Cardiac muscle cell (in vitro differentiated cells and primary cell): ENCODE measurements at regions not wholly inside any gene's neighbourhood (a gene's known extent, or its start where the extent isn't known, plus 50 kb on each side); places are given as distances from the start of the nearest gene placed in this dataset.

Experiments
- DNase-seq, 2 donors: peaks; one replicate each; pipeline versions ENCODE4 v3.0.0 to v3.0.0-alpha.2; 2010 to 2017; ENCODE audit warnings: low read depth in 1 of 2, low spot score in 1 of 2
- H3K27ac ChIP-seq: fragments of 200-600 bp; sonication (generic); 2 replicates; pipeline ENCODE4 v1.5.1; 2016
- H3K27me3 ChIP-seq: fragments of 200-600 bp; sonication (generic); 2 replicates; pipeline ENCODE4 v1.6.0; 2016; ENCODE audit warnings: control low read depth
- H3K36me3 ChIP-seq: fragments of 200-600 bp; sonication (generic); 2 replicates; pipeline ENCODE4 v1.5.1; 2016; ENCODE audit warnings: control low read depth
- H3K4me1 ChIP-seq: fragments of 200-600 bp; sonication (generic); 2 replicates; pipeline ENCODE4 v1.8.1; 2017; ENCODE audit warnings: low read depth, mild to moderate bottlenecking, mixed run types
- H3K4me3 ChIP-seq: fragments of 200-600 bp; sonication (generic); 2 replicates; pipeline ENCODE4 v1.5.1; 2016; ENCODE audit warnings: mild to moderate bottlenecking
- H3K9me3 ChIP-seq: fragments of 200-600 bp; sonication (generic); 2 replicates; pipeline ENCODE4 v1.5.1; 2017; ENCODE audit warnings: low read depth, mild to moderate bottlenecking, control low read depth
- TF ChIP-seq, protein P1 (sequence below): IDR thresholded peaks from 2 replicates; pipeline ENCODE4 v1.5.1; 2012; ENCODE audit warnings: low read depth, mild to moderate bottlenecking, low read length

DNA sequence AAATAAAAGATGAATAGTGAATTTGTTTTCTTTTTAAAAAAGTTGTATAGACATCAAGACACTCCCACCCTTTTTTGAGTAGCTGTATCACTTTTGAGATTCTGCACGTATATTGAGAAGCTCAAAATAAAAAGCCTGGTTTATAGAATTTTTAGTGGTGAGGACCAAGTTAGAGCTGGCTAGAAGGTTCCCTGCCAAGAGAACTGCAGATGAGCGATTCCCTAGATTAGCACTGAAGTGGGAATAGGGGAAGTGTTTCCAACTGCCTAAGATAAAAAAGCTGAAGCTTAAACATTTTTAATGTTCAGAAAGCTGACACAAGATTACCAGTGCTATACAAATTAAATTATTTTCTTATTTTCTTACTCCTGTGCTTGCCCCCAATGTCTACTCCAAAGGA, 135.7 kb upstream of the TMEM229A start:
- no peaks in the 10 kb centered on the region for H3K36me3 ChIP-seq
- H3K4me3 ChIP-seq, result no peak overlapping the region
- no peaks in the 10 kb centered on the region for H3K4me1 ChIP-seq
- no peak for DNase-seq
- H3K27ac ChIP-seq, result no peak overlapping the region
- TF ChIP-seq, protein P1, sequence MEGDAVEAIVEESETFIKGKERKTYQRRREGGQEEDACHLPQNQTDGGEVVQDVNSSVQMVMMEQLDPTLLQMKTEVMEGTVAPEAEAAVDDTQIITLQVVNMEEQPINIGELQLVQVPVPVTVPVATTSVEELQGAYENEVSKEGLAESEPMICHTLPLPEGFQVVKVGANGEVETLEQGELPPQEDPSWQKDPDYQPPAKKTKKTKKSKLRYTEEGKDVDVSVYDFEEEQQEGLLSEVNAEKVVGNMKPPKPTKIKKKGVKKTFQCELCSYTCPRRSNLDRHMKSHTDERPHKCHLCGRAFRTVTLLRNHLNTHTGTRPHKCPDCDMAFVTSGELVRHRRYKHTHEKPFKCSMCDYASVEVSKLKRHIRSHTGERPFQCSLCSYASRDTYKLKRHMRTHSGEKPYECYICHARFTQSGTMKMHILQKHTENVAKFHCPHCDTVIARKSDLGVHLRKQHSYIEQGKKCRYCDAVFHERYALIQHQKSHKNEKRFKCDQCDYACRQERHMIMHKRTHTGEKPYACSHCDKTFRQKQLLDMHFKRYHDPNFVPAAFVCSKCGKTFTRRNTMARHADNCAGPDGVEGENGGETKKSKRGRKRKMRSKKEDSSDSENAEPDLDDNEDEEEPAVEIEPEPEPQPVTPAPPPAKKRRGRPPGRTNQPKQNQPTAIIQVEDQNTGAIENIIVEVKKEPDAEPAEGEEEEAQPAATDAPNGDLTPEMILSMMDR, result no peak
- no peaks in the 10 kb centered on the region for H3K27me3 ChIP-seq
- H3K9me3 ChIP-seq, result no peaks in the 10 kb centered on the region

DNA sequence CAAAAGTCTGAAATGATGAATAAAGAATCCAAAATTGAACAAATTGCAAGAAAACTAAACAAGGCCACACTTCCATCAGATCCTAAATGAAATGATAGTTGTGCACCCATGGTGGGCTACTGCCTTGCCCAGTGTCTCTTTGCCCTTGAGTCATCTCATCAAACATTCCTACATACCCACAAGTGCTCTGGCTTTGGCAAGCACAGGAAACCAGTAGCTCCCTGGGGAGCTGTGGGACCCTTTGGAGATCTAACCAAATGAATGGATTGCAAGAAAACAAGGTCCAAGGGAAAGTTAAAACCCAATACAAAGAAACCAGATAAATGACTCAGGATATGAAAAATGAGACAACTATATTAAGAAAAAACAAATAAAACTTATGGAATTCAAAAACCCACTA, 129.8 kb upstream of the TMEM229A start:
- DNase-seq, result peak in 1 of 2 donors; percentile 33
- Histone ChIP-seq H3K9me3 (no peaks in the 10 kb centered on the region), H3K4me3 (no peak overlapping the region), H3K27ac (no peak overlapping the region), H3K4me1 (no peaks in the 10 kb centered on the region), H3K27me3 (no peaks in the 10 kb centered on the region), H3K36me3 (no peaks in the 10 kb centered on the region)
- TF ChIP-seq, protein P1, result no peak

DNA sequence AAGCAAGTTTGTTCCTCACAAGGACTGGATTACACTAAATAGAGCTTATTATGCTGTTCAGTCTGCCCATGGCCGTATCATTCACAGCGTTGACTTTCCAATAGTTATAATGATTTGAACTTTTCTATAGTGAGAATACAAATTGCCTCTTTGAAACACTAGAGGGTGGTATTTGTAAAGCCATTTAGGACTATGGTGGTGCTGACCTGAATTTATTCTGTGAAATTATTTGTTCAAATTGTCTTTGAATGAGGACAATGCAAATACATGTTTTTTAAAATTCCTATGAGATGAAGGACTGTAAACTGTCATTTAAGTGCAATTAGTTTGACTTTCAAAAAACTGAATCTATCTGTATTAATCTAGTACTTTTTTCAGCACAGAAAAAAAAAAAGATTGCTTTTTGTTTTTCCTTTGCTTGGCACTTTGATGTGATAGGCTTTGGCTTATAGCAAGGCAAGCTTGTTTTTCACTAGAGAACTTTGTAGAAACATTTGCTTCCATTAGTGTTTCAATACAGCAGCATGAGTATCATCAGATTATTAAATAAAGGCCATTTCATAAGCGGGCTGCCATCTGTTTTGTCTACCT, 122.7 kb upstream of the TMEM229A start:
- Histone ChIP-seq H3K9me3 (no peaks in the 10 kb centered on the region), H3K4me3 (no peak overlapping the region), H3K36me3 (no peaks in the 10 kb centered on the region), H3K4me1 (no peaks in the 10 kb centered on the region), H3K27me3 (no peaks in the 10 kb centered on the region), H3K27ac (no peak overlapping the region)
- TF ChIP-seq, protein P1, result peak; percentile 51
- peak; percentile 46 to 55 for DNase-seq

DNA sequence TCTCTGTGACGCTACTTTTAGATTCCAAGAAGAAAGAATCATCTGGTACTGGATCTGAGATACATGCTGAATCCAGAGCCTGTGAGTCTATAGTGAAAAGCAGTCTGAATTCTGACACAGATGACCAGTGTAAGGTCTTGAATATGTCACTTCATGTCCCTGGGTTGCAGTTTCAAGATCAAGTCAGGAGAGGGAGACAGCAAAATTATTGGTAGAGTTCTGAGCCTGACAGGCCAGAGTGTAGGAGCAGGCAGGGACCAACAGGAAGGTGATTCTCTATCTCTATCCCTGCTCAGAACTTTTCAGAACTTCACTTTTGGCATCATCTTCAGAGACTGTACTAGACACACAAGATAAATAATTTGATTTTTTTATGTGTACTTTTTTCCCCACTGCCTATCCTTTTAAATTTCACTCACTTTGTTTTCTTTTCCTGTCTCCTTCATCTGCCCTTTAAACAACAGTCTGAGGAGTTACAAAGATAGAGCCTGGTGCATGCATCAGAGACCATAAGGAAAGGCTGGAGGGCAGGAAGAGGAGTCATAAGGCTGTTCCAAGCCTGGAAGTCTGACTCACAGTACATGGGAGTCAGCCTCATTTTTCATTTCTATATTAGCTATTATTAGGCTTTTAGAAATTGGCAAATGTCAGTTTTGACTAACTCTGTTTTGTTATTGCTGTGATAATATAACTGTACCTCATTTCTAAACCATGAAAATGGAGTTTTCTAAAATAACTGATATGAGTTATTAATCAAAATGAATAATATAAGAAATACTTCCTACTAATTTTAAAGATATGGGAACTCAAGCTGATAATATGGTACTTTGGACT, 120.2 kb upstream of the TMEM229A start:
- Histone ChIP-seq H3K9me3 (no peaks in the 10 kb centered on the region), H3K4me3 (no peak overlapping the region), H3K36me3 (no peaks in the 10 kb centered on the region), H3K27me3 (no peaks in the 10 kb centered on the region), H3K4me1 (no peaks in the 10 kb centered on the region), H3K27ac (no peak overlapping the region)
- DNase-seq, result peak; percentile 59 to 64
- TF ChIP-seq, protein P1, result peak; percentile 32

DNA sequence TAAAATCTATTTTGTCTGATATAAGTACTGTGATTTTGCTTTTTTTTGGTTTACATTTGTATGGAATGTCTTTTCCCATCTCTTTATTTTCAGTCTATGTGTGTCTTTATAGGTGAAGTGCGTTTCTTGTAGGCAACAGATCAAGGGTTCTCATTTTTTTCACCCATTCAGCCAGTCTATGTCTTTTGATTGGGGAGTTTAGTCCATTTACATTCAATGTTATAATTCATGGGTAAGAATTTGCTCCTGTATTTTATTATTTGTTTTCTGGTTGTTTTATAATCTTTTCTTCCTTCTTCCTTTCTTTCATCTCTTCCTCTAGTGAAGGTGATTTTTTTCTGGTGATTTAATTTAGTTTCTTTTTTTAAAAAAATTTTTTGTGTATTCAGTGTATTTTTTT, 104.8 kb upstream of the TMEM229A start:
- Histone ChIP-seq H3K27me3 (no peaks in the 10 kb centered on the region), H3K27ac (no peak overlapping the region), H3K9me3 (no peaks in the 10 kb centered on the region), H3K36me3 (no peaks in the 10 kb centered on the region), H3K4me1 (no peaks in the 10 kb centered on the region), H3K4me3 (no peak overlapping the region)
- TF ChIP-seq, protein P1, result no peak
- DNase-seq, result no peak
